Natural killer cell (primary cell): ENCODE measurements at regions not wholly inside any gene's neighbourhood (a gene's known extent, or its start where the extent isn't known, plus 50 kb on each side); places are given as distances from the start of the nearest gene placed in this dataset.

ENCODE experiments used
- ATAC-seq, 3 donors: fragments of 150-1000 bp in 2 of 3; fragments of 200-7000 bp in 1 of 3; cut with Tn5 transposase; 1 replicate in 1 of 3; 2 replicates in 2 of 3; pipeline ENCODE4 v1.10.0; 2021; ENCODE audit warnings: mild to moderate bottlenecking in 2 of 3, moderate library complexity in 2 of 3
- DNase-seq, 2 donors: peaks; one replicate each; pipeline versions ENCODE4 v3.0.0 to v3.0.0-alpha.2; 2013 to 2021; ENCODE audit warnings: mixed read lengths in 1 of 2
- H3K27ac ChIP-seq: one replicate; pipeline ENCODE4 v1.5.1; 2013; ENCODE audit warnings: mild to moderate bottlenecking, low read length
- H3K27me3 ChIP-seq: one replicate; pipeline ENCODE4 v1.6.1; 2013; ENCODE audit warnings: low read length; ENCODE audit not compliant: control insufficient read depth, insufficient read depth
- H3K36me3 ChIP-seq: one replicate; pipeline ENCODE4 v1.6.1; 2013; ENCODE audit warnings: low read length; ENCODE audit not compliant: control insufficient read depth, insufficient read depth
- H3K4me1 ChIP-seq: one replicate; pipeline ENCODE4 v1.6.1; 2013; ENCODE audit warnings: low read length; ENCODE audit not compliant: control insufficient read depth, insufficient read depth
- H3K4me3 ChIP-seq: one replicate; pipeline ENCODE4 v1.5.1; 2013; ENCODE audit warnings: low read length
- H3K9me3 ChIP-seq: one replicate; pipeline ENCODE4 v1.6.1; 2013; ENCODE audit warnings: low read length; ENCODE audit not compliant: control insufficient read depth, insufficient read depth
- H3K27ac Mint-ChIP-seq, 2 donors: one replicate each; pipeline ENCODE4 v1.8.0; 2022; ENCODE audit warnings: mild to moderate bottlenecking in 2 of 2, mixed read lengths in 2 of 2, moderate library complexity in 1 of 2
- H3K27me3 Mint-ChIP-seq, 2 donors: one replicate each; pipeline ENCODE4 v1.8.0; 2022; ENCODE audit warnings: low read depth in 2 of 2, mixed read lengths in 2 of 2
- H3K36me3 Mint-ChIP-seq: one replicate; pipeline ENCODE4 v1.8.0; 2022; ENCODE audit warnings: mixed read lengths
- H3K4me1 Mint-ChIP-seq, 2 donors: one replicate each; pipeline ENCODE4 v1.8.0; 2022; ENCODE audit warnings: mixed read lengths in 2 of 2
- H3K4me3 Mint-ChIP-seq: one replicate; pipeline ENCODE4 v1.8.0; 2022; ENCODE audit warnings: mild to moderate bottlenecking, moderate library complexity, mixed read lengths
- H3K9me3 Mint-ChIP-seq, 2 donors: one replicate each; pipeline ENCODE4 v1.8.0; 2022; ENCODE audit warnings: mixed read lengths in 2 of 2
- CTCF ChIP-seq: fragments of 200-600 bp; IDR thresholded peaks from one replicate; pipeline ENCODE4 v1.8.0; 2022; ENCODE audit warnings: antibody characterized with exemption
- WGBS: methylation state at CpG from one replicate; pipeline ENCODE4 v1.1.7; 2013; ENCODE audit warnings: missing lambda C conversion rate; ENCODE audit not compliant: insufficient coverage; 5-methylcytosine and 5-hydroxymethylcytosine counted together
- intact Hi-C: fragments of 100-400 bp; cut with micrococcal nuclease; formaldehyde crosslinking; loops from one replicate; pipeline ENCODE4 v1.14.2; 2022

- Histone ChIP-seq H3K36me3 (no peaks in the 10 kb centered on the region), H3K27me3 (no peaks in the 10 kb centered on the region), H3K4me1 (no peaks in the 10 kb centered on the region), H3K9me3 (no peaks in the 10 kb centered on the region), H3K27ac (no peak overlapping the region), H3K4me3 (no peak overlapping the region)
- DNase-seq (no peak), ATAC-seq (no peak)
- H3K4me3 Mint-ChIP-seq = no peak overlapping the region
- no peaks in the 10 kb centered on the region for H3K4me1 Mint-ChIP-seq
- 91% methylated on average over 3 of the region's 3 CpGs for WGBS
- no peak for TF ChIP-seq CTCF
- H3K9me3 Mint-ChIP-seq = no peaks in the 10 kb centered on the region
- intact Hi-C loops = no loop called here
- no peaks in the 10 kb centered on the region for H3K36me3 Mint-ChIP-seq
- peaks cover 0 to 2% of the 10 kb centered on the region in 2 donors for H3K27me3 Mint-ChIP-seq
- H3K27ac Mint-ChIP-seq = no peak overlapping the region
Observed at GRCh38 chr2:199588054-199588453, 130.3 kb upstream of the SATB2 start.

- Mint-ChIP-seq H3K27me3 (peaks cover 0 to 2% of the 10 kb centered on the region in 2 donors), H3K4me3 (no peak overlapping the region), H3K4me1 (no peaks in the 10 kb centered on the region), H3K36me3 (no peaks in the 10 kb centered on the region), H3K27ac (no peak overlapping the region), H3K9me3 (no peaks in the 10 kb centered on the region)
- no peak overlapping the region for H3K4me3 ChIP-seq
- no peaks in the 10 kb centered on the region for H3K36me3 ChIP-seq
- ATAC-seq (no peak), DNase-seq (no peak)
- H3K9me3 ChIP-seq = no peaks in the 10 kb centered on the region
- H3K27me3 ChIP-seq = no peaks in the 10 kb centered on the region
- no peak overlapping the region for H3K27ac ChIP-seq
- TF ChIP-seq CTCF = no peak
- intact Hi-C loops = no loop called here
- 60% methylated on average over 1 of the region's 2 CpGs for WGBS
- H3K4me1 ChIP-seq = no peaks in the 10 kb centered on the region
Observed at GRCh38 chr2:199586646-199587045, 128.9 kb upstream of the SATB2 start.

GRCh38 chr2:199583676-199584075 is 125.9 kb upstream of the SATB2 start:
- Mint-ChIP-seq H3K4me1 (no peaks in the 10 kb centered on the region), H3K27me3 (no peaks in the 10 kb centered on the region), H3K9me3 (no peaks in the 10 kb centered on the region), H3K4me3 (no peak overlapping the region), H3K27ac (no peak overlapping the region), H3K36me3 (no peaks in the 10 kb centered on the region)
- H3K9me3 ChIP-seq = no peaks in the 10 kb centered on the region
- no peaks in the 10 kb centered on the region for H3K36me3 ChIP-seq
- intact Hi-C loops = no loop called here
- H3K4me1 ChIP-seq = no peaks in the 10 kb centered on the region
- 57% methylated on average over 3 of the region's 3 CpGs for WGBS
- no peak overlapping the region for H3K27ac ChIP-seq
- DNase-seq (no peak), ATAC-seq (no peak)
- H3K27me3 ChIP-seq = no peaks in the 10 kb centered on the region
- no peak for TF ChIP-seq CTCF
- no peak overlapping the region for H3K4me3 ChIP-seq

GRCh38 chr2:199581935-199582360 is 124.2 kb upstream of the SATB2 start:
- H3K4me3 Mint-ChIP-seq = no peak overlapping the region
- H3K36me3 Mint-ChIP-seq = no peaks in the 10 kb centered on the region
- DNase-seq (no peak), ATAC-seq (no peak)
- no peak for TF ChIP-seq CTCF
- 52% methylated on average over 9 of the region's 9 CpGs for WGBS
- H3K9me3 Mint-ChIP-seq = no peaks in the 10 kb centered on the region
- H3K36me3 ChIP-seq = no peaks in the 10 kb centered on the region
- H3K9me3 ChIP-seq = no peaks in the 10 kb centered on the region
- no peaks in the 10 kb centered on the region for H3K27me3 ChIP-seq
- no peak overlapping the region for H3K4me3 ChIP-seq
- H3K27ac Mint-ChIP-seq = no peak overlapping the region
- H3K4me1 Mint-ChIP-seq = no peaks in the 10 kb centered on the region
- H3K27me3 Mint-ChIP-seq = no peaks in the 10 kb centered on the region
- no peaks in the 10 kb centered on the region for H3K4me1 ChIP-seq
- intact Hi-C loops = no loop called here
- no peak overlapping the region for H3K27ac ChIP-seq
